ELR (cell line): ENCODE measurements at regions not wholly inside any gene's neighbourhood (a gene's known extent, or its start where the extent isn't known, plus 50 kb on each side); places are given as distances from the start of the nearest gene placed in this dataset.

Source experiments
- DNase-seq: peaks from one replicate; pipeline ENCODE4 v3.0.0-alpha.2; 2015; ENCODE audit warnings: low read depth

GRCh38 chr1:80988926-80989325 lies 811.8 kb upstream of the ADGRL2 start:
- DNase-seq, result no peak

GRCh38 chr1:80987824-80988223 lies 812.9 kb upstream of the ADGRL2 start:
- no peak for DNase-seq

GRCh38 chr1:80987106-80987505 lies 813.6 kb upstream of the ADGRL2 start:
- DNase-seq, result no peak

- DNase-seq, result no peak
Measured at GRCh38 chr1:80982831-80983230, 817.9 kb upstream of the ADGRL2 start.

GRCh38 chr1:80973101-80973500 lies 827.6 kb upstream of the ADGRL2 start:
- no peak for DNase-seq

DNA sequence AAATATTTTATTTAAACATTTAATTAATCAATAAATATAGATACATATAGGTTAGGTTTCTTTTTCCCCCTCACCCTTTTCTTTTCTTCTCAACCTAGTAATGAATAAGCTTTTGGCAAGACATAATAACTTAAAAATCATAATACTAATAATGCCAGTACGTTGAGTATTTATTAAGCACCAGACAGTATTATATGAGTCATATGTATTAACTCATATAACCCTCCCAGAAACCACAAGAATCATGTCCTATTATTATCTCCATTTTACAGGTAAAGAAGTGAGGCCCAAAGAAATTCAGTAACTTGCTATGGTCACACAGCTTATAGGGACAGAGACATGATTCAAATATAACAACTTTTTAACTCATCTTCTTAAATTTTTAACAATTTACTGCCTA lies 834.5 kb upstream of the ADGRL2 start:
- DNase-seq, result no peak

GRCh38 chr1:80962564-80962963 lies 838.2 kb upstream of the ADGRL2 start:
- DNase-seq, result no peak

GRCh38 chr1:80961464-80962190 lies 839.1 kb upstream of the ADGRL2 start:
- DNase-seq, result no peak

DNA sequence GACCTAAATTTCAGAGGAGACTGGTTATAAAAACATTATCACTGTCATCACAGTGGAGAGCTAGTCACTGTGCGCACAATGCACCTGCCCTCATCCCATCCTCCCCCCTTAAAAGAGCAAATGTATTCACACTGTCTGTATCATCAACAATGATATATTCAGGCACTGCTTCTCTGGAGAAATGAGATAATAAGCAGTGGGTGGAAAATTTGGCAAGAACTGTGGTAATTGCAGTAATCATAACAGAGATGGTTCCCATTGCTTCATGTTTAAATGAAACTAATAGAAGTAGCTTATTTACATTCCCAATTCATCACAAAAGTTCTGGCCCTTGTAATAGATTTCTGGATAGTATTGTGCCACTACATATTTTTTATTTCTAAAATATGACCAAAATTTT lies 867.4 kb upstream of the ADGRL2 start:
- no peak for DNase-seq

DNA sequence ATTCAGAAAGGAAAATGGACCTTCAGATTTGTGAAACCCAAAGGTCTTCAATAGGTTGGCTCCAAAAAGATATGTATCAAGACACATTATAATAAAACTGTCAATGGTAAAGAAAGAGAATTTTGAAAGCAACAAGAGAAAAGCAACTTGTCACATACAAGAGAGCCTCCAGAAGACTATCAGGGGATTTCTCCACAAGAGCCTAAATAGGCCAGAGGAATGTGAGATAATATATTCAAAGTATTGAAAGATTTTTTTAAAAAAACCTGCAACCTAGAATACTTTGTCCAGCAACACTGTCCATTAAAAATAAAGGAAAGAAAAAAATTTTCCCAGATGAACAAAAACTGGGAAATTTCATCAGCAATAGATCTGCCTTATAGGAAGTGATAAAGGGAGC lies 869.6 kb upstream of the ADGRL2 start:
- DNase-seq, result no peak

DNA sequence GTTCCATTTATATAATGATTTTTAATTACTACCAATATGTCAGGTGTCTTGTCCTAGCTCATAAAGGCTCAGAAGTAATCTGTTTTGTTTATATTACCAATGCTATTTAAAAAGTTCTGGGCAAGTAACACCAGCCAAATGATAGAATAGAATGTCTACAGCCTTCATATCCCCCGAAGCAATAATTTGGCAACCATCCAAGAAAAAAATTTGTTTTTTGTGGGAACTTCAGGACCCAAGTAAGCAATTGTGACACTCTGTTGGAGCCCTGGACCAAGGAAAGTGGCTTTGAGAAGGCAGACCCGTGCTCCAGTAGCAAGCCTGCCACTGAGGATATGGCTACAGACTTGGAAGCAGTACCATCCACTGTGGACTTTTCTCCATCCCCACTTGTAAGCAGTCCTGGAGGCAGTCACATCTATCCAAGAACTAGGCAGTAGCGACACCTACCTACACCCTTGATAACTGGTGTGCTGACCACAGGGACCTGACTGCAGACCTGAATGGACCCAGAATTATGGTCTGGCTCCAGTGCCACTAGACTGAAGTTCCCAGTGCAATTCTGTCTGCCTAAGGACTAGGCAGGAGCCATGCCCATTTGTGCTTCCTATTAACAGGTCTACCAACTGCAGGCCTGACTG lies 870.7 kb upstream of the ADGRL2 start:
- DNase-seq, result peak; percentile 13

DNA sequence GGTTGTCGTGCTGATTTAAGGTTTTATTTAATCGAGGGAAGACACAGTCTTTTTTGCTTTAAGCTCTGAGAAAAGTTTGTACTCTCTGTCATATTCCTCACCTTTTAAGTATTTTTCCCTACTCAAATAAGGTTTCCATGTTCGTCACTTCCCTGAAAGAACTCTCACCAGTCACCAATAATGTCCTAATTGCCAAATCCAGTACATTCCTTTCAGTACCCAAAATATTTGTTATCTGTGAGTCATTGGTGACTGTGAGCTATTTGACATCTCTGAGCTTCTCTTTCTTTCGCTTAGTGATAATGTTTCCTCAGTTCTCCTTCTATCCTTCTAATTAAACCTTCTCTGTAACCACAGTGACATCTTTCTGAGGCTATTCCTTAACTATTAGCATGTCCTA lies 874.2 kb upstream of the ADGRL2 start:
- no peak for DNase-seq

DNA sequence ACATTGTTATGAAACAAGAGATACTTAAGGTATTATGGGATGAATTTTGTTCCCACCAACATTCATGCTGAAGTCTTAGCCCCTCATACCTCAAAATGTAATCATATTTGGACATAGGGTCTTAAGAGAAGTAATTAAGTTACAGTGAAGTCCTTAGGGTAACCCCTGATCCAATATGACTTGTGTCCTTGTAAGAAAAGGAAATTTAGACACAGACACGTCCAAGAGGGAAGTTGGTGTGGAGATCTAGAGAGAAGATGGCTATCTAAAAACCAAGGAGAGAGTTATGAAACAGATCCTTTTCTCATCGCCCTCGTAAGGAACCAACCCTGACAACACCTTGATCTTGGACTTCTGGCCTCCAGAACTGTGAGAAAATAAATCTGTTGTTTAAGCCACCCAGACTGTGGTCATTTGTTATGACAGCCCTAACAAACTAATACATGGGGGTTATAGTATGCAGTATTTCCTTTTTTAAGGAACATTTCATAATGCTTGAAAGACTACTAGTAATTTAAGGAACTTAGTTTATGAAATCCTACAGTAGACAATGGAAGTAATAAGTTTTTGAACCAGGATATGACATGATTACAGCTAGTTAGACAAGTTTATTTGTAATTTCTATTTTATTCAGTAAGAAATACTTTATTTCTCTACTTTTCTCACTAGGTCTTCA lies 875.5 kb upstream of the ADGRL2 start:
- DNase-seq, result no peak

GRCh38 chr1:80924290-80924689 lies 876.4 kb upstream of the ADGRL2 start:
- no peak for DNase-seq

GRCh38 chr1:80922906-80923305 lies 877.8 kb upstream of the ADGRL2 start:
- DNase-seq, result no peak

- no peak for DNase-seq
Measured at GRCh38 chr1:80919426-80919825, 881.3 kb upstream of the ADGRL2 start.

- DNase-seq, result no peak
Measured at GRCh38 chr1:80918380-80918779, 882.4 kb upstream of the ADGRL2 start.

- no peak for DNase-seq
Measured at GRCh38 chr1:80917826-80918225, 882.9 kb upstream of the ADGRL2 start.

DNA sequence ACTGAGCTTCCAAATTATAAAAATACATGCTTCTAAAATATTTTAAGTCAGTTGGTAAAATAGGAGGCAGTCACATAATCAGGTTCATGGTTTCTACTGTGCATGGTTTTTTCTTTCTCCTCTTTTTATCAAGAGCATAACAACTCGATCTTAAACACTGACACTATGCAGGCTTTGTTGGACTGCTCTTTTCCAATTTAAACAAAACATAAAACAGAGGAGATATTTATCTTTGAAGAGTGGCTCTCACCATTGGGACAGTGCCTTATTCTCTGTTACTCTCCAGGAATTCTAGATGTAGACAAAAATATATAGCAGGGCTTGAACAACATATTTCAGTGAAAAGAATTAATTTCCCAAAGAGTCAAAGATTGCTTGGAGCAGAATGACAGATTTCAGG lies 883.5 kb upstream of the ADGRL2 start:
- no peak for DNase-seq

- no peak for DNase-seq
Measured at GRCh38 chr1:80915491-80915890, 885.2 kb upstream of the ADGRL2 start.

- DNase-seq, result no peak
Measured at GRCh38 chr1:80910426-80910825, 890.3 kb upstream of the ADGRL2 start.

DNA sequence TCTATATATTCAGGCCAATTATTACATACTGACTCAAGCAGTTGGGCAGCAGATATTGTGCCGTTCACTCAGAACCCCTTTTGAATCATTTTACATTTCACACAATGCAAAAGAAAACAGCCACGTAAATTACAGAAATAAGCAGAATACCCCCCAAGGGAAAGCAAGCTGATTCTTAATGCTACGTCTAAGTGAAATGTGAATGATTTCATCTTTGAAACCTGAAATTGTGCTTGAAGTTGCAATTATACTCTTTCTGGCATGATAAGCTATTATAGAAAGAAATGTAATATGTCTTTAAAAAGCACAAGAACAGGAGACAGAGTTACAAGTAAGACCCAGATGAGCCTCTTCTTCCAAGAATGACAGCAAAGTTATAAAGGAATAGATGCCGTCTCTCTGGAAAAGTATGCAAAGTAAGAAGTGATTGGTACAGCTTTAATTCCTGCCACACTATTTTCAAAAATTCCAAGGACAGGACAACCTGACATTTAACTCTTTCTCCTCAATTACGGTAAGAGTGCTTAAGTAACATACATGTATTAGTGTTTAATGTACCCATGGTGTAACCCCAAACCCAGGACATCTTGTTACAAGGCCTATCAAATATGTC lies 891.5 kb upstream of the ADGRL2 start:
- DNase-seq, result no peak

DNA sequence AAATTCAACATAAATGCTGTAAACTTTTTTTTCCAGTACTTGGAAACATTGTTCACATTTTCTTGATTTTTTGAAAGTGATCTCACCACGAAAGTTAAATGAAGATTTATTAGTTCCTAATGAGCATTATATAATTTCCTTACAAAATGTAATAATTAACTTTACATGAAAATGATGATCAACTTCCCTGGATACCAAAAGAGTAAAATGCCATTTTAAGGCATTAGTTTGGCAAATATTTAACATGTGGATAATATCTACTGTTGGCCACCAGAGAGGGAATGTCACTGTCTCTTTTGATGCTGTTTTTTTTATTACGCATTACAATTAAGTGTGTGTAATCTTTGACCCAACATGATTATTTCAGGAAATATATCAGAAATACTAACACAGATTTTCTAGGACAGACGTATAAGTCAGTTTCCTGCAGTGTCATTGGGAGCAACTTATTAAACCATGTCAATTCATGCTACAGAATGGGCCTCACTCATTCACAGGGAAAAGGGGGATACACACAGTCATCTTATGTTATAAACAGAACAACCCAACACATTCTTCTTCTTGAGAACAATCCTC lies 903.9 kb upstream of the ADGRL2 start:
- no peak for DNase-seq
